GM18499 (cell line): ENCODE measurements at regions not wholly inside any gene's neighbourhood (a gene's known extent, or its start where the extent isn't known, plus 50 kb on each side); places are given as distances from the start of the nearest gene placed in this dataset.
"Not testable (repeated sequence)": the region's sequence is repeated elsewhere in the genome, so short reads cannot be mapped to it uniquely, and the experiment has no call there.

Experiments used
- ATAC-seq: cut with Tn5 transposase; IDR thresholded peaks from one replicate; pipeline ENCODE4 v1.9.1; 2021; ENCODE audit warnings: moderate number of reproducible peaks; ENCODE audit not compliant: insufficient read depth, unreplicated experiment

DNA sequence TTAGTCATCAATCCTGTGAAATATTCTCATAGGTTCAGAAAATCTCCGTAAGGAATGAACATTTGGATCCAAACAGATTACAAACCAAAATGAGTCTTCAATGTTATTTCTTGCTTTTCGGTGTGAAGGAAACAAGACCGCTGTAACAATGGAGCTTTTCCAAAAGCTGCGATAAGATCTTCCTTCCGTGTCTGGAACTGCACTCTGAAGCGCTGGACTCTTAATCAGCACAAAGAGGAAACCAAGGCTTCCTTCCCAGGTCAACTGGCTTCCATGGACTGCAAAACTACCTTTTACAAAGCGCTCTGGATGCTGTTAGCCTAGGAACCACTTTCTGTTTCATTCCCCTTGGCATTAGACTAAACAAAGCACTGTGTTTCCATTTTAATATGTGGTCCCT is 137.9 kb upstream of the BASP1 start:
- ATAC-seq: no peak

DNA sequence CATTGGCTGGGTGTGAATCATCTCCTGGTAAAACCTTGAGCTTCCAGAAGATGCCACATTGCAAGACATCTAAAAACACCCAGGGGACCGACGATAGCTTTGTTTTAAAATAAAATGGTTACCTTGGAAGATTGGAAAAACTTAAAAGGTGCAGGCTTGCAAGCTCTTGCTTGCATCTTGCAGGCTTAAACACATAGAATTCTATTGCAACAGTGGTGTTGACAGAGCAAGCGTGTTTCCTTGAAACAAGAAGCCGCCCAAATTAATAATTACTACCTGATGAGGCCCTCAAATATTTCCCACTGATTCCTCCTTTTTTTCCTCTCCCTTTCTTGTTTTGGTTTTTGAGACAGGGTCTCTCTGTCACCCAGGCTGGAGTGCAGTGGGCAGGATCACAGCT is 137.1 kb upstream of the BASP1 start:
- ATAC-seq: no peak

- ATAC-seq: no peak
Observed at GRCh38 chr5:17081142-17081541, 136.3 kb upstream of the BASP1 start.

GRCh38 chr5:17083276-17083675 is 134.2 kb upstream of the BASP1 start:
- ATAC-seq: not testable (repeated sequence)

- no peak for ATAC-seq
Observed at GRCh38 chr5:17087035-17087434, 130.4 kb upstream of the BASP1 start.

DNA sequence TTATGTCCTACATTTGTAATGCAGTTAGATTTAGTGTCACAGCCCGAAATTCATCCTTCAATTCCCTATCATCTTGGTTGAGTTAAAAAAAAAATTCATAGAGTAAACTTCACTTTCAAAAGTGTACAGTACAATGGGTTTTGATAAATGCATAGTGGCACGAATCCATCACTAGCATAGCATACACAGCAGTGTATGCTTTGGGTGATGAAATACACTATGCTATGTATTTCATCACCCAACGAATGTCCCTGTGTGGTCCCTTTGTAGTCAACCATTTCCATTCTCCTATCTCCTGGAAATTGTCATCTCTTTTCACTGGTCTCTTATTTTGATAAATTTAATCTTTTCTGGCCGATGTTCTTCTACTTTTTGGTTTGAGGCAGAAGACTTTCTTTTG is 129.4 kb upstream of the BASP1 start:
- no peak for ATAC-seq

DNA sequence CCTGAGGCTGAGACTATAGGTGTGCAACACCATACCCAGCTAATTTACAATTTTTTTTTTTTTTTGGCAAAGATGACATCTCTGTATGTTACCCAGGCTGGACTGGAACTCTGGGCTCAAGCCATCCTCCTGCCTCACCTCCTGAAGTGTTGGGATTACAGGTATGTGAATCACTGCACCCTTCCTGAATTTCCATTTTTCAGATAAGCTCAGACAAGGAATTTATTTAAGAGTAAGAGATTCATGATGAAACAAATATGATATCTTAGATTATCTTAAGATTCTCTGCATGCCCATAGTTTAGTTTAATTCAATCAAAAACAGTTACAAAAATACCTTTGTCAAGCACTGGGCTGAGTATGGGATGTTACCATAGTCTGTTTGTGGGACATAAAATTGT is 128.4 kb upstream of the BASP1 start:
- ATAC-seq: no peak

DNA sequence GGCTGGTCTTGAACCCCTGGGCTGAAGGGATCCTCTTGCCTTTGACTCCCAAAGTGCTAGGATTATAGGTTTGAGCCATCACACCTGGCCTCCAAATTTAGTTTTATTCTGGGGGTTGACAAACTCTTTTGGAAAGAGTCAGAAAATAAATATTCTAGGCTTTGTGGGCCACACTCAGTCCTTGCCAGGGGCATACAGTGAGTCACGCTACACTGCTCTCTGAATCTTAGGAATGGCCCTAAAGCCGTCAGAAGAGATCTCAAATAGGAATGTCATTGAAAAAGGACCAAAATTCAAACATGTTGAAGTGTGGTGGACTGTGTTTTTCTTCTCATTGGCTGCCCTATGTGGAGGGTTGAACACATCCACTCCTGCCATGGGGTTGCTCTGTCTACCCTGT is 127.7 kb upstream of the BASP1 start:
- no peak for ATAC-seq

DNA sequence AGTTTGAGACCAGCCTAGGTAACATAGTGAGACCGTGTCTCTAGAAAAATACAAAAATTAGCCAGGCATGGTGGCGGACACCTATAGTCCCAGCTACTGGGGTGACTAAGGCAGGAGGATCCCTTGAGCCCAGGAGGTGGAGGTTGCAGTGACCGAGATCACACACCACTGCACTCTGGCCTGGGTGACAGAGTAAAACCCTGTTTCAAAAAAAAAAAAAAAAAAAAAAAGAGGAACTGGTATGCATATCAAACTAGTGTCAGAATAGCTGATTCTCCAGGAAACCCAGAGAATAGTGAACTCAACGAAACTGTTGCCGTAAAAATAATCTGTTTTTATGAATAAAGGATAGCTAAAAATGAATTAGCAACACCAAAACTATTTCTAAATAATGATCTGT is 126.6 kb upstream of the BASP1 start:
- ATAC-seq: no peak

- no peak for ATAC-seq
Observed at GRCh38 chr5:17094830-17095229, 122.6 kb upstream of the BASP1 start.

- ATAC-seq: no peak
Observed at GRCh38 chr5:17096952-17097695, 120.3 kb upstream of the BASP1 start.

DNA sequence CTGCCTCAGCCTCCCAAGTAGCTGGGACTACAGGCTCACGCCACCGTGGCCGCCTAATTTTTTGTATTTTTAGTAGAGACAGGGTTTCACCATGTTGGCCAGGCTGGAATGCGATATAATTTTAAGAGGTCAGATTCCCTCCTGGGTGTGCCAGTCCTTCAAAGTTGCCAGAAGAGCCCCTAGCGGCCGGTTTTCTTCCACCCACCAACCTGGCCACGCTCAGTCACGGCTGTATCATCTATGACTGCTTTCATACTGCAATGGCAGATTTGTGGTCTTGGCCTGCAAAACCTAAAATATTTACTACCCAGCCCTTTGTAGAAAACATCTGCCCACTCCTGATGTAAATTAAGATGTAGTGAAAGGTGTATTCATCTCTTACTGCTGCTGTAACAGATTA is 117.5 kb upstream of the BASP1 start:
- no peak for ATAC-seq

DNA sequence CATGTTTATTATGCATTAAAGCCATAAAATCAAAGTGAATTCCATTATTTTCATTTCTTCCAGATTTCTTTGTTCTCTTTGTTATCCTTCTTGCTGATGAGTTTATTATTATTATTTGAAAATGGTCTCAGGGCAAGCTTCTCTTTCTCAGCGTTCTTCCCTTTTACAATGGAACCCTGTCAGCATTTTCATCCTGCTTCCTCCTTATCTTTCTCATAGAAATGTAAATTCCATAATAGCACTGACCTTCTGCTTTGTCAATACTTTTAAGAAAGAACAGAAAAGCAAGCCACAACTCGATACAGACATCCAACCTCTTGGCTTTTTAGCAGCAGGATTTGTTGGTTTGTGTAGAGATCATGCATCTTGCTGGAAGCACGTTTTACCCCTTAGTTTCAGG is 114.0 kb upstream of the BASP1 start:
- no peak for ATAC-seq

DNA sequence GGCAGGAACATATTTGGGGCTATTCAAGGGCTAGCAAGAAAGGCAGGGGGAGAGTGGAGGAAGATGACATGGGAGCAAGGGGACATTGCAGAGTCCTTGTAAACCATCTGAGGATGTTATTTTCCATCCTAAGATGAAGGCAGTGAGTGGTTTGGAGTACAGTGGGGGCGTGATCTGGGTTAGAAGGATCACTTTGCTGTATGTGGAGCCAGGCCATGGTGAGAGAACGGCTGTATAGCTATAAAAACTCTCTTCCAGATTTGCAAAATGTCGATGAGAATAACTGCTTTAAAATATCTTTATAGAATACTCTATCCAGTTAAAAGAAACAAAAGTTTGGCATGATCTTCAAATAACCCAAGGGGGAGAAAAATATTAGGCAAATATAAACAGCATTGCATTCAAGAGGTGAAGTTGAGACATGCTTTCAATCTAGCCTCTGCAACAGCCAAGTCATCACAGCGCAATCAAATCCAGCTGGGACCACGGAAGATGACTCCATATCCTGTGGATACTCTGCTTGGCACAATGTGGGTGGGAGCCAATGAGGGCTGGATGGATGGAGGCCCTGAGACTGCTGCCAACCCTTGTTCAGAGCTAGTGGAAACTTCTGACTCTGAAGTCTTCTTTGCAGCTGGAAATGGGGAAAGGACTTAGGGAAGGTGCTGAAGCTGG is 111.5 kb upstream of the BASP1 start:
- no peak for ATAC-seq

GRCh38 chr5:17106521-17106920 is 110.9 kb upstream of the BASP1 start:
- ATAC-seq: no peak

DNA sequence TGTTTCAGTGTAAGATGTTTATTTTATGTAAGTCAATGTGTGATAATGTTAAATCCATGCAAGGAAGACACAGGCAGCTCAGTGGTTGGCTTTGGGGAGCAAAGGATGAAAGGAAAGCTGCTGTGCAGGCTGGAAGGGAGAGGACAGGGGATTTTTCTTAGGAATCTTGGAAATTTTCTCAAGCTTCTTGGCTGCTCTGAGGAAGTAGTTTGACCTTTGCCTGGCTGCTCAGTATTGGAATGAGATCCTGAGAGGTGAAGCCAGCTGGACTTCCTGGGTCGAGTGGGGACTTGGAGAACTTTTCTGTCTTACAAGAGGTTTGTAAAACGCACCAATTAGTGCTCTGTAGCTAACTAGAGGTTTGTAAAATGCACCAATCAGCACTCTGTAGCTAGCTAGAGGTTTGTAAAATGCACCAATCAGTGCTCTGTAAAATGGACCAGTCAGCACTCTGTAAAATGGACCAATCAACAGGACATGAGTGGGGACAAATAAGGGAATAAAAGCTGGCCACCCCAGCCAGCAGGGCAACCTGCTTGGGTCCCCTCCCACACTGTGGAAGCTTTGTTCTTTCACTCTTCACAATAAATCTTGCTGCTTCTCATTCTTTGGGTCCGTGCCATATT is 105.2 kb upstream of the BASP1 start:
- ATAC-seq: not testable (repeated sequence)

DNA sequence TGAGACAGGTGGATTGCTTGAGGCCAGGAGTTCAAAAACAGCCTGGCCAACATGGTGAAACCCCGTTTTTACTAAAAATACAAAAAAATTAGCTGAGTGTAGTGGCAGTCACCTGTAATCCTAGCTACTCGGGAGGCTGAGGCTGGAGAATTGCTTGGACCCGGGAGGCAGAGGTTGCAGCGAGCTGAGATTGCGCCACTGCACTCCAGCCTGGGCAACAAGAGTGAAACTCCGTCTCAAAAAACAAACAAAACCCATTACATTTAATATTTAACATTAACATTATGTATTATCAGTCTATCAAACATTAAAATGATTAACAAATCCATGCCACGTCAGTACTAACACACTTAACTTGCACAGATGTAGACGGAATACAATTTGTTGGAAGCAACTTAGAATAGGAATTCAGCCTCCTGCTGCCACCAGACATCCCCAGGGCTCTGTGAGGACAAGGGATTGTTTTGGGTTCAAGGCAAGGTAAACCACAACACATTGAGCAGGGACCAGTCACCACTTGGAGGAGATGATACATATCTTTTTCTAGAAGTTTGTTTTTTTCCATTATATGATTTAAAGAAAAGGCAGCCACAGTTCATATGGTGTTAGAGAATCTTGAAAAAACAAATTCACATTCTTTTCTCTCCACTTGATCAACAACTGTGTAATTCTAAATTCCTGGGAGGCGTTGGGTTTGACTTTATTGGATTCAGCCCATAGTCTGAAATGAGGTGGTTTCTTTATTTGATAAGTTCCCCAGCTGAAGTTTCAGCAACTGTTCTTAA is 104.1 kb upstream of the BASP1 start:
- ATAC-seq: no peak

- ATAC-seq: no peak
Observed at GRCh38 chr5:17114233-17114632, 103.2 kb upstream of the BASP1 start.

- no peak for ATAC-seq
Observed at GRCh38 chr5:17114715-17115599, 102.5 kb upstream of the BASP1 start.

GRCh38 chr5:17115855-17116254 is 101.6 kb upstream of the BASP1 start:
- no peak for ATAC-seq
